Right lung (tissue), 2 donors: ENCODE measurements at regions not wholly inside any gene's neighbourhood (a gene's known extent, or its start where the extent isn't known, plus 50 kb on each side); places are given as distances from the start of the nearest gene placed in this dataset.
"Not testable (repeated sequence)": the region's sequence is repeated elsewhere in the genome, so short reads cannot be mapped to it uniquely, and the experiment has no call there.

ENCODE experiments used
- DNase-seq, 2 donors: peaks; one replicate each; pipeline ENCODE4 v3.0.0-alpha.2; 2013

- no peak for DNase-seq
Measured at GRCh38 chr2:183998797-183999190, 599.5 kb upstream of the ZNF804A start.

GRCh38 chr2:184004289-184004947 is 593.9 kb upstream of the ZNF804A start:
- DNase-seq: no peak

DNA sequence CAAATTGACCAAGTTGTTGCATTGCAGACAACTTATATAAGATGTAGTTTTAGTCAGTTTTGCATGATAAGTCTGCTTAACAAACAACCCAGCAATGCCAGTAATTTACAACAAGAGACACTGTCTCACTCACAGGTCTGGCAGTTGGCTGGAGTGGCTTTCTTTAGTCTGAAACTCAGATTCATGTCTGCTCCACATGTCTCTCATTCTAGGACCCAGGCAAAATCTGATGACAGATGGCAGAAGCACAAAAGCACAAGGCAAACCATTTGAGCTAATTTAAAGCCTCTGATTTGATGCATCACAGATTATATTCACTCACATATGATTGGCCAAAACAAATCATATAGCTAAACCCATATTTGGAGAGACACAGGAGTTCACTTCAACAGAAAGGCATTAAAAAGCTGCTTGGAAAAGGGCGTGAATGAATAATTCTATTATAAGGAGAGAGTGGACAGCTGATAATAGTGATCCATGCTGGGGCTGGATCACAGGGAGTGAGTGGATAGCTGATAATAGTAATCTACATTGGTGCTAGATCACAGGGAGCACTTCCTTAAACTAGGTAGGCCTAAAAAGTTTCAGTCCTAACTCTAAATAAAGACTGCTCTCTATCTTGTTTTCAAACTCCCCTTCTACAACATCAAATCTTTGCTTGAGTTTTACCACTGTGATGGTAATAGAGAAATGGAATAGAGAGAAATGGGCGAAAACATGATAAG is 593.2 kb upstream of the ZNF804A start:
- no peak for DNase-seq

DNA sequence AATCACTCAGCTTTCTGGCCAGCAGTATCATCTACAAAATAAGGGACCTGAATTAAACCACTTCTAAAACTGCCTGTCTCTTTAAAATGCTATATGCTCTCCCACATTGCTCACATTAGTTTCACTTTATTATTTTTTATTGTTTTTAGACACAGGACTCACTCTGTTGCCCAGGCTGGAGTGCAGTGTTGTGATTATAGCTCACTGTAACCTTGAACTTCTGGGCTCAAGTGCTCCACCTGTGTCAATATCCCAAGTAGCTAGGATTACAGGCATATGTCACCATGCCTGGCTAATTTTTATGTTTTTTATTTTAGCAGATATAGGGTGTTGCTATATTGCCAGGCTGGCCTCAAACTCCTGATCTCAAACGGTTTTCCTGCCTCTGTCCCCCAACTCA is 591.3 kb upstream of the ZNF804A start:
- no peak for DNase-seq

DNA sequence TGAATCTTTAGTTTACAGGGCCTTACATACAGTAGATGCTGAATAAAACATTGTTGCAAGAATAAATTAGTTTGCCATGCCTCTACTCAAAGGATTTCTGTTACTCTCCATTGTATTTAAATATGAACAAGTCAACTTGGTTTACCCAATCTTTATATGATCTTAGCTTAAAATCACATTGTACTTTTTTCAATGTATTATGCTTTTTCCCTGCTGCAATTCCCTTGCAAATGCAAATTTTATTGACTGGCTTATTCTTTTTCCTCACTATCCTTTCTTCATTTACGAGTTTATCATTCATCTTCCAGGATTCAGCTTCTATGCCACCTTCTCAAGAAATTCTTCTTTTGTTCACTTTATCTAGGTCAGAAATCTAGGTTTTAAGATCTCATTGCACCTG is 571.4 kb upstream of the ZNF804A start:
- DNase-seq: no peak

DNA sequence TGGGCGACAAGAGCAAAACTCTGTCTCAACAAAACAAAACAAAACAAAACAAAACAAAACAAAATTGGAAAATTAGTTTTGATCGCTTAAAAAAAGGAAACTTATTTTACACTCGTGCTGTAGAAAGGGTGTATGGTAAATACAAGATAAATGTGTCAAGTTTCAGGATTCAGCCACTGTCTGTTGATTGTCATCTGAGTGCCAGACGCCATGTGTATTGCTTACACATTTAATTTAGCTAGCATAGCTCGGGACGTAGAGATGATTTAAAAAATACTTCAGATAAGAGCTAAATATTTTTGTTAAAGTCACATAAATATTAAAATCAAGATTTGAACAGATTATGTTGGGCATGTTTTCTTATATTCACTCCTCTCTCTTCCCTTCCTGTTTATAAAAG is 568.1 kb upstream of the ZNF804A start:
- DNase-seq: no peak

DNA sequence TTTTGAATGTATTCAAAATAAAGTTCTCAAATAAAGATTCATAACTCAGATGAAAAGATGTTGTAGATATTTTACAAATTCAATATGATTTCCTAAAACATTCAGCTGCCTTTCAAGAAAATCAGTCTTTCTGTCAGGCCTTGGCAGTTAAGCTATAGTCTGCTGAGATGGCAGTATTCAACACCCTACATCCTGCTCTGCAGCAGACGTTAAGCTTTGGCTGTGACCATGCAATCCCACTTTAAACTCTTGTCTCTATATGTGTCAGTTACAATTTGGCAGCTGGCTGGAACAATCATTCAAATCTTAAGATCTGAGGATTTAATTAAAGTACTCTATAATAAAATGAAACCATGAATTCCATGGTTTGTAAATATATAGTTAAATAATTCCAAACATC is 567.3 kb upstream of the ZNF804A start:
- no peak for DNase-seq

DNA sequence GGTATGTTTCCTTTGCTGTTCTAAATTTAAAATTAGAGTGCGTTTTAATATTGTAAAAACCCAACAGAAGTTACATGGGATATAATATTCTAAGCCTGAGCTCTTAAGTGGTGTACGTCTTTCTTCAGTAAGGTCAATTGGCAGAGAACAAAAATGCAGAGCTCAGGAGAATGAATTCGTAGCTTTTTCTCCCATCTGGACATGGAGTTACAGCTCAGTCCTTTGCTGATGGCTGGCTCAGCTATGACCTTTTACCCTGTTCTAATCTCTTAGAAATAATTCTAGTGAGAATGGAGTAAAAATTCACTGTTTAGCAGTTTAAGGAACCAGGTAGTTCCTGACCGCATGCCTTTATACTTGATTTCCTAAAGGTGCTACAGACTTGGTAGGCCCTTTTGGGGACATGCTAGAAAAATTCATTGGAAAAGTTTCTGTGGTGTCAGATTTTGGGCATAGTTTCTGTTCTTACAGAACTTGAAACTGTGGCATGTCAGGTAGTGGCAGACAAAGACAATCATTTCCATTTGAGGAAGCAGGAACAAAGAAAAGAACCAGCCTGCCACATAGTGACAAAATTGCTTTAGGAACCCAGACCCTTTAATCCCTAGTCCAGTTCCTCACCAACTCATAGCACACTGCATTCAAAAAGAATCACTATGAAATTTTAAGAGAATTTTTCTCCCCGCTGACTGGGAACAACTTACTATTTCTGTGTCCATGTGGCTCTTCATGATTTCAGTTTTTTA is 566.8 kb upstream of the ZNF804A start:
- no peak for DNase-seq

GRCh38 chr2:184032983-184033382 is 565.3 kb upstream of the ZNF804A start:
- DNase-seq: peak; percentile 55 to 61

DNA sequence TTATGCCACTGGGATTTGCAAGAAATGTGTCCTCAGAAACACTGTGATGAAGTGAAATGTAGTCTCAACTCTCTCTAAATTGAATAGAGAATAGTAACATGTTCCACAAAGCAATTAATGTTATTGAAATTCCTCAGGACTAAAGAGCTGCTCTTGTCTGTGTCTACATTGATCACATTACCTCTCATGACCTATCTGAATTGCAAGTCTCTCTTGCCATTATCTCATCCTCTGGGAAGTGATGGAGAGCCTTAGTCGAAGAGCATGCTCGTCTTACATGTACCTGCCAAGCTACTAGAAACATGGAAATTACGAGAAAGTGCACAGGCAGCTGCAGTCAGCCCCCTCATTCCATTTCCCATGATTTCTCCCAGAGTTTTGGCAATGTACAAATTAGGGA is 561.1 kb upstream of the ZNF804A start:
- no peak for DNase-seq

DNA sequence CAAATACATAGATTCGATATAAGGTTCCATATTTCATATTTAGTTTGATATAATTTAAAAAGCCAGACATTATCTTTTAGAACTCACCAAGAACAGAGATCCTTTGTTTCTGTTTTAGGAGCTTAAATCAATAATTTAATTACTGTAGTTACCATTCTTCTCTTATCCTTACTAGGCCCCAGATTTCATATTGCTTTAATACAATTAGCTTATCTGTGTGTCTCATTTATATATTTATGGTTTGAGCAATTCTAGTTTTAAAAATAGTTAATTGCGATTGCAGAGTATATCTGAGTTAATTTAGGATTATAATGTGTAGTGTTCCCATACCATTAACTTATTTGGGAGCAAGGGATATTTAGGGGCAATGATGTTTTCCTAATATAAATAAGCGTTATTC is 558.8 kb upstream of the ZNF804A start:
- DNase-seq: no peak

GRCh38 chr2:184040230-184040629 is 558.1 kb upstream of the ZNF804A start:
- no peak for DNase-seq

GRCh38 chr2:184041077-184041476 is 557.3 kb upstream of the ZNF804A start:
- DNase-seq: no peak

GRCh38 chr2:184041777-184042176 is 556.6 kb upstream of the ZNF804A start:
- no peak for DNase-seq

DNA sequence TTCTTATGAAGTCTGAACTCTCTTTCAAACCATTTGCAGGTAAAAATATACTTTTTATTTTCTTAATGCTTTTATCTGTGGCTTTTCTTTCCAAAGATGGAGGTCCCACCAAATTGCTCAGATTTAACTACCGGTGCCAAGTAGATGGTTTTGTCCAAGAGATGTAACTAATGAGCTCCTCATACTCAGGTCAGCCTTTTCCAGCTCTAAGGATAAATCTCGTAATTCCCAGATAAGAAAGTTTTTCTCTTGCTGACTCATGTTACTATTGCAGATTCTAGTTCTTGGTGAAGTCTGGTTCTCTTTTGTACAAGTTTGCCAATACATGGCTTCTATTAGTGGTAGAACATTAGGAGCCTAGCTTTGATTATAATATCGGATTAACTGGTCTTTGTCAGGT is 550.8 kb upstream of the ZNF804A start:
- no peak for DNase-seq

GRCh38 chr2:184049566-184049965 is 548.8 kb upstream of the ZNF804A start:
- no peak for DNase-seq

DNA sequence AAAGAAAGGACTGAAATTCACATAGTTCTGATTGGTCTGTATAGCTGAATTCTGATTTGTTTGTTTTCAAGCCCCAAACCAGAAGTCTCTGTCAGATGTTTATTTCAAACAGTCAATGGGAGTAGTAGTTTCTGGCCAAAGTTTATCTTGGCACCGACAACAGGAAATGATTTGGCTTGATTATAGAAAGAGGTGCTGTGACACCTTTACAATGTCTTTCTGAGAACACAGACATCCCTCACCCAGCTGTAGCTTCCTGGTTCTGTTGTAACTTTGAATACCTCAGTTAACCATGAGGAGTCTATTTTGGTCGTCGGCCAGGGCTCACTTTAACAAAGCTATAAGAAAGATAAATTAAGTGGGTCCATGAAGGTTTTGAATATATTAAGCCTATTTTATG is 545.0 kb upstream of the ZNF804A start:
- peak in 1 of 2 donors; percentile 13 for DNase-seq

- DNase-seq: not testable (repeated sequence)
Measured at GRCh38 chr2:184054419-184054818, 543.9 kb upstream of the ZNF804A start.

- no peak for DNase-seq
Measured at GRCh38 chr2:184057910-184058309, 540.4 kb upstream of the ZNF804A start.

DNA sequence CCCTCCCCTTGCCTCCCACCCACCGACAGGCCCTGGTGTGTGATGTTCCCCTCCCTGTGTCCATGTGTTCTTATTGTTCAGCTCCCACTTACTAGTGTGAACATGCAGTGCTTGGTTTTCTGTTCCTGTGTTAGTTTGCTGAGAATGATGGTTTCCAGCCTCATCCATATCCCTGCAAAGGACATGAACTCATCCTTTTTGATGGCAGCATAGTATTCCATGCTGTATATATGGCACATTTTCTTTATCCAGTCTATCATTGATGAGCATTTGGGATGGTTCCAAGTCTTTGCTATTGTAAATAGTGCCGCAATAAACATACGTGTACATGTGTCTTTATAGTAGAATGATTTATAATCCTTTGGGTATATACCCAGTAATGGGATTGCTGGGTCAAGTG is 538.1 kb upstream of the ZNF804A start:
- DNase-seq: not testable (repeated sequence)

GRCh38 chr2:184067502-184067901 is 530.8 kb upstream of the ZNF804A start:
- no peak for DNase-seq

- DNase-seq: no peak
Measured at GRCh38 chr2:184072470-184072869, 525.9 kb upstream of the ZNF804A start.

DNA sequence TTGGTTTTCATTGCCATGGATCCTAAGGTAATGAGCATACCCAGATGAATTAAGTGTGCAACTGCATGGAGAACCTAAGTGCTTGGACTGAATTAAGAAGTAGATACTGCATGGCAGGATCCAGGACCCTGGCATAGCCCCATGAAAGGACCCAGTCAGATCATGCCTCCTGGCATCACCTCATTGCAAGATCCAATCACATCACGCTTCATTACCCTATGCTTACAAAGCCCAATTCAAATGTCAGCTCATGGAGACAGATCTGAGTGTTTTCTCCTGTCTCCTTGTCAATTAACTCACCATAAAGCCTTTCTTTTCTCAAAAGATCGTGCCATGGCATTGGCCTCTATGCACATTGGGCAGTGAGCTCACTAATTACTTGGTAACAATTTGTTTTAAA is 519.8 kb upstream of the ZNF804A start:
- no peak for DNase-seq
